Esophagus squamous epithelium (tissue), 4 donors: ENCODE measurements at regions not wholly inside any gene's neighbourhood (a gene's known extent, or its start where the extent isn't known, plus 50 kb on each side); places are given as distances from the start of the nearest gene placed in this dataset.

Source experiments
- POLR2A ChIP-seq, 4 donors: fragments of 450-650 bp; IDR thresholded peaks; one replicate each; pipeline ENCODE4 v1.6.1; 2017; ENCODE audit warnings: antibody characterized with exemption in 4 of 4, mild to moderate bottlenecking in 4 of 4, moderate library complexity in 3 of 4
- TF ChIP-seq, protein P1 (sequence below), 6 experiments: fragments of 450-650 bp in 4 of 6; fragments of 200-600 bp in 2 of 6; sonication (generic) in 2 of 6; IDR thresholded peaks; one replicate each; pipeline ENCODE4 v1.5.1; 2016 to 2019; ENCODE audit warnings: antibody characterized with exemption in 6 of 6, mild to moderate bottlenecking in 4 of 6, moderate library complexity in 4 of 6

DNA sequence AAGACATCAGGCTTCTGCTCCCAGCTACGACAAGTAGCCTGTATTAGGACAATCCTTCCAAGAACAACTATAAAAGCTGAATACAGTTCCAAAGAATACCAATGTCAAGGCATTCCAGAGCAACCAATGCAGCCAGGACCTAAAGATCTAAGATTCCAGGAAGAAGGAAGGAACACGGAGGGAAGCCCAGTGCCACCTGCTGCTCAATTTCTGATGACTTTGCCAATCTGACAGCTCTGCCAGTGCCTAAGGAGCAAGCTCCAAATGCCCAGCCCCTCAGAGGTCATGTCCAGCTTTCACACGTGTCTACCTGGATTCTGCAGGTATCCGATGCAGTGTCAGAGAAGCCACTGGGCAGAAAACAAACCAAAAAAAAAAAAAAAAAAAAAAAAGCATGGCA, 164.4 kb downstream of the IRS2 start:
- TF ChIP-seq, protein P1, sequence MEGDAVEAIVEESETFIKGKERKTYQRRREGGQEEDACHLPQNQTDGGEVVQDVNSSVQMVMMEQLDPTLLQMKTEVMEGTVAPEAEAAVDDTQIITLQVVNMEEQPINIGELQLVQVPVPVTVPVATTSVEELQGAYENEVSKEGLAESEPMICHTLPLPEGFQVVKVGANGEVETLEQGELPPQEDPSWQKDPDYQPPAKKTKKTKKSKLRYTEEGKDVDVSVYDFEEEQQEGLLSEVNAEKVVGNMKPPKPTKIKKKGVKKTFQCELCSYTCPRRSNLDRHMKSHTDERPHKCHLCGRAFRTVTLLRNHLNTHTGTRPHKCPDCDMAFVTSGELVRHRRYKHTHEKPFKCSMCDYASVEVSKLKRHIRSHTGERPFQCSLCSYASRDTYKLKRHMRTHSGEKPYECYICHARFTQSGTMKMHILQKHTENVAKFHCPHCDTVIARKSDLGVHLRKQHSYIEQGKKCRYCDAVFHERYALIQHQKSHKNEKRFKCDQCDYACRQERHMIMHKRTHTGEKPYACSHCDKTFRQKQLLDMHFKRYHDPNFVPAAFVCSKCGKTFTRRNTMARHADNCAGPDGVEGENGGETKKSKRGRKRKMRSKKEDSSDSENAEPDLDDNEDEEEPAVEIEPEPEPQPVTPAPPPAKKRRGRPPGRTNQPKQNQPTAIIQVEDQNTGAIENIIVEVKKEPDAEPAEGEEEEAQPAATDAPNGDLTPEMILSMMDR (IDR thresholded peaks at IDR 0.05) = no peak
- TF ChIP-seq POLR2A (IDR thresholded peaks at IDR 0.05) = no peak
